GM18870 (cell line): ENCODE measurements at regions not wholly inside any gene's neighbourhood (a gene's known extent, or its start where the extent isn't known, plus 50 kb on each side); places are given as distances from the start of the nearest gene placed in this dataset.

ENCODE experiments used
- ATAC-seq: cut with Tn5 transposase; IDR thresholded peaks from one replicate; pipeline ENCODE4 v1.9.1; 2021; ENCODE audit warnings: moderate library complexity; ENCODE audit not compliant: unreplicated experiment

DNA sequence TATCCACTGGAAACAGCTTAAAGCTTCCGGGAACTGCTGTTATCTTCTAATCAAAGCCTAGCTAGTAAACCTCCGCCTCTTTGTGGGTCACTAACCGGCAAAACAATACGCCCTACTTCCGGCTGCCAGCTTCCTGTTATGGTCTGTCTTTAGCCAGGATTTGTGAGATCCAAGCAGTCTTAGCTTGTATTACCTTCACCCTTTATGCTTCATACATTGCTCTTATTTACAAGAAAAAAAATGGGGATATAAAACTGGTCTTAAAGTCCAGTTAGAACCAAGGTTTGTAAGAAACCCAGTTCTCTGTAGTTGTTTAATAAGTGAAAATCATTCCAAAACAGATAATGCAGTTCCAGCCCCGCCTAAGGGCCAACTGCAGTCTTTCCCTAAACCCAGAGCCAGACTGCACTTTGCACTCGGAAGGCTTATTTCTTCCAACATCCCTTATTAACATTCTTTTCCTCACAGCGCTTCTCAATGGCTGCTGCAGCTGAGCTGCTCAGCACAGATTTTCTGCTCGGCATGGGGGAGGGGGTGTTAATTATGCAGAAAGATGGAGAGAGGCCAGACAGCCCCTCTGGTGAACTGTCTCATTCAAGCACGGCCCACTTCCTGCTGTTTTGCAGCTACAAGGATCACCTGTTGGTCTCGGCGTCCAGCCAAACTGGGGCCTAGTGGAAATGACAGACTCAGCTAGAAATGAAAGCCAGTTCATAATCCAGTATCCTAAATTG, 368.4 kb downstream of the KLF12 start:
- peak; percentile 76 for ATAC-seq

DNA sequence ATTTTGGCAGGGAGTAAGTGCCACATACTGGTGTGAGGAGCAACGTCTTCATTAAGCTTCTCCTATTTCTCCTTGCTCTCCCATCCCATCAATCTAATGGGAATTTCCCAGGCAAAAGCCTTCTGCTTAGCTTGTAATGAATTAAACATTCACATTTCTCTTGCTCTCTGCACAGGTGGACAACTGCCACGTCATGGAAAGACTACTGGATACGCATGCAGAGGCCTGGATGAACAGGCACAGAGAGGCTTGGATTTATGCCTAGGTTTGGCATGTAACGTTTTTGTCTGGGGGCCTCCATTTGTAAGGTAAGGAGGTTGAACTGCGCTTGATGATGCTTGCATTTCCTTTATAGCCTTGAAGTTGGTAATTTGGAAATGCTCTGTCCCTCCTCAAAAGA, 374.8 kb downstream of the KLF12 start:
- no peak for ATAC-seq

DNA sequence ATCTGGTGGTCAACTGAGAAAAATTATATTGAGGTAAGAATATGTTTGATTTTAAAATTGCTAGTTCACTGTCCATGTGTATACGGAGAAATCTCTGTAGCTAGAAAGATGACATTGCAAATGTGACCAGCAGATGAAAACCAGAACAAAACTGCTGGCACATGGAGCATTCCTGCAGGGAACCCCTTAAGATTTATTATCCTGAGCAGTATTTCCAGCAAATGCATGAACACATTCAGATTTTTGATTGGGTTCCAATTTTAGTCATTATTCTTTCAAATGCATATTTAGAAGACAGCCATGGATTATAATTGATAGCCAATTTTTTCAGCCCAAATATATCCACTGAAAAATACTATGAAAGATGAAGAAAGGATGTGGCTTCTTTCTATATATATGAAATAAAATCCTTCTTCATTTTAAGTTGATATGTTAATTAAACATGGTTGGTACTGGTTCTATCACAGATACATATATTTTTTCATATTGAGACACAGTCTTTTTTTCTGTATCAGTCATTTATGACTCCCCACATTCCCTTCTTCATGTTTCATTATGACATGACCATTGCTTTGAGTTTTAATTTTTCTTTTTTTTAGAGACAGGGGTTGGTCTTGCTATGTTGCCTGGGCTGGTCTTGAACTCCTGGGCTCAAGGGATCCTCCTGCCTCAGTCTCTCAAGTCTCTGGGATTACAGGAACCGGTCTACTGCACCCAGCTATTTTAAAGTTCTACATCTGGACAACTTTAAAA, 376.5 kb downstream of the KLF12 start:
- ATAC-seq, result no peak

DNA sequence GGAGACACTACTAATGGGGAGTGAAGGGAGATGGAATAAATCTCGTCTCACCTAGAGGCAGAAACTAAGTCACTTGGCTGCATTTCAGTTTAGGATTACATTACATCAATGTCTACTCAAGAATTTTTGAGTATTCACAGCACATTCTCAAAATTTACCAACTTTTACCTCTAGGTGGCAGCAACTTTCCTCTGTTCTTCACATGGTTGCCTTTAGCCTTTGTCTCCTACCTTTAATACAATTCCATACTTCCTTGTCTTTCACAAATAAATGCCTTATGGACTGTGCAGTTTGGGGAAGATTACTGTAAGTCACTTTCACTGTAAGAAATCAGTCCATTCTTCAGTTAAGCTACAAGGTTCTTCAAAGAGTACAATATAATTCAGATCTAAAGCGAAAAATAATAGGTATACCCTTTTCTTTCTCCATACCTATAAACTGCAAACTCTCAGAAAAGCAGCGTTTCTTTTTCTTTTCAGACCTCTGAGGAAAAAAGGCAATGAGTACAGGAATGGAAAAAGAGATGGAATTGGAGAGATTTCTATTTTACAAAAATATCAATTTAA, 379.4 kb downstream of the KLF12 start:
- peak; percentile 86 for ATAC-seq

DNA sequence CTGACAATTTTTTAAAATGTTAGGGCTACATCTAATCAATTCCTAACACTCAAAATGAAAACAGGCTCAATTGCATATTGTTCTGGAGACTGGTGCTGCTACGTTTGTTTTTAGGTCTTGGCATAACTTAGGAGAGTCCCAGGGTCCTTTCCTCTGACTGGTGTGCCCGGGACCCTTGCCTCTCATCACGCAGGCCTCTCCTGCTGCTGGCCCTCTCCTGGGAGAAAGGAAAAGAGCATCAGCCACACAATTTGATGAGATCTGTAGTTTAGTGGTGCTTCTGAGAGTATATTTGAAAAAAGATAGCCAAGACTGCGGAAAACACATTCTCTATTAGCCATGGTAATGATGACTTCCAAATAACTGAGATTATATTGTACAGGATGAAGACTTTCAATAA, 380.0 kb downstream of the KLF12 start:
- ATAC-seq, result no peak

DNA sequence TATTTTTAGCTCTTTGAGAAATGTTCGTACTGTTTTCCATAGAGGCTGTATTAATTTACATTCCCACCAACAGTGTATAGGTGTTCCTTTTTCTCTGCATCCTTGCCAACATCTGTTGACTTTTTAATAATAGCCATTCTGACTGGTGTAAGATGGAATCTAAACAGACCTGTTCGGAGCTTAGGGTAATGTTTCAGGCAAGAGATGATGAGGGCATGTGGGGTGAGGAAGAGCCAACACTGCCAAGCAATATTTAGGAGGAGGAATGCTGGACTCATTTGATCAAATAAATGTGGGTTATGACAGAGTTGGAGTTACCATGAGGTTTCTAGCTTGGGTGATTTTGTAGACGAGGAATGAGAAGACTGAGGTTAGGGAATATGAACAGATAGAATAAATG, 382.9 kb downstream of the KLF12 start:
- ATAC-seq, result no peak

DNA sequence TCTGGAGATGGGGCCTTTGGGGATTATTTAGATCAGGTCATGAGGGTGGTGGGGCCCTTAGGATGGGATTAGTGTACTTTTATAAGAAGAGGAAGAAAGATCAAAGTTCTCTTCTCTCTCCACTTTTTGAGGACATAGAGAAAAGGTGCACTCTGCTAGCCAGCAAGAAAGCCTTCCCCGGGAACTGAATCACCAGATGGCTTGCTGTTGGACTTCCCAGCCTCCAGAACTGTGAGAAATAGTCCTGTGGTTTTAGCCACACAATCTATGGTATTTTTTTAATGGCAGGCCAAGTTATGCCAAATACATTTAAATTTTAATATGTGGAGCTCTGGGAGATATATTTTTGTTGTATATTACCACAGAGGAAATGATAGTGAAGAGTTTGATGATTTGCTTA, 385.8 kb downstream of the KLF12 start:
- no peak for ATAC-seq

DNA sequence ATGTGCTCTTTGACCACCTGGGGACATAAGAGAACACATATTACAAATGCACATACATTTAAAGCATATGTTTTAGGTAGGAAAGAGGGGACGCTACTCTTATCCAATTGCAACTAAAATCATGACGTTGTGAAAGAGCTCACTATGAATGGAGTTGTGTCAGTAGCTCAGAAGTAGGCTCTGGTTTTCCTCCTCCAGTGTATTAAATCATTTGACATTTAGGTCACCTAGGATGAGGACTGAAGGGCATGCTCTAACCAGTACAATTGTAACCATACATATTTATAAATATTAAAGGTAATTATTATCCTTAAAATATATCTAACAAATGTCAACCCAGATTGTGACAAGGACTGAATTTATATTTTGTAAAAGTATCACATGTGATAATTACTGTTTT, 389.0 kb downstream of the KLF12 start:
- ATAC-seq, result no peak

DNA sequence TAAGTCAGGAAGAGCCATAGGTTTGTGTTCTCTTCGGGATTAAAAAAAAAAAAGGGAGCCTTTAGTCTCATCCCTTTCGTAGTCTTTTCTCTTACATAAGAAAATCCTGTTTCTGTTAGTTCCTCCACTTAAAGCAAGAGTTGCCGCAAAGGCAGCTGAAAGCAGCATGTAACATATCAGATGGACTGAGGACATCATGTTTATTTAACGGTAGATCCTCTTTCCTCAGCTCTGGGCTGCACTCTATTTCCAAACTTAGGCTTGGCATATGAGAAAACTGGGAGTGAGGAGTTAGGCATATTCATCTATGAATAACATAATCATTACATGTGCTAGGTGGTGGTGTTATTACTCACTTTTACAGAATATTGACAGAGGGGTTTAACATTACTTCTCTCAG, 391.2 kb downstream of the KLF12 start:
- ATAC-seq, result no peak

DNA sequence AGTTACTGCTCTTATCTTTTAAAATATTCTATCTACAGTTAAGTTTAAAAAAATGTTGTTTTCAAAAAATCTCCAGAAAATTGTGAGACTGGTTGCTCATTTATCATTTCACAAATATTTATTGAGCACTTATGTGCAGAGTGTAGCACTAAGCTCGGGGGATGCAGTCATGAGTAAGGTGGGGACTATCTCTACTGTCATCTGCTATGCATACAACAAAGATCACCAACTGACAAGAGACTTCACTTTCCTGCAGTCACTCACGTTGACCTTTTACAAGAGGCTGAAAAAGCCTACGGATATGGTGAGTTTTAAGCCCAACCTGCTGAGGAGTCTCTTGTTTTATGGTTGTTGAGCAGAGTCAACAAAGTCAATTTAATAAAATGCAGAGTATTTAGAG, 392.5 kb downstream of the KLF12 start:
- ATAC-seq, result no peak

DNA sequence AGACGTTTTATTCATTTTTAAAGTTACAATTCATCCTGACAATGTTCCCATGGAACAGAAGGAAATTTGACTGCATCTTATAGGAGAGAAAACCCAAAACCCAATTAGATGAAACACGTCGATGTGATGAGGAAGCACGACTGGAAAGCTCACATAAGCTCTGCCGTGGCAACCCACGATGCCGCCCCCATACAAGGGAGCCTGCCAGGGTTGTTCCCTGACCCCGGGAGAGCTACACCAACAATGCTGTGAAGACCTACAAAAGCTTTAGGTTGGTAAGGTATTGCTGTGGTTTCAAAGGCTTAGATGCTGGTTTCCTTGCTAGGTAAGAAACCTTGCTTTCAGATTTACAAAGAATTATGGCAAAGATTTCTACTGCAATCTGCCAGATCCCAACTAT, 393.1 kb downstream of the KLF12 start:
- no peak for ATAC-seq

DNA sequence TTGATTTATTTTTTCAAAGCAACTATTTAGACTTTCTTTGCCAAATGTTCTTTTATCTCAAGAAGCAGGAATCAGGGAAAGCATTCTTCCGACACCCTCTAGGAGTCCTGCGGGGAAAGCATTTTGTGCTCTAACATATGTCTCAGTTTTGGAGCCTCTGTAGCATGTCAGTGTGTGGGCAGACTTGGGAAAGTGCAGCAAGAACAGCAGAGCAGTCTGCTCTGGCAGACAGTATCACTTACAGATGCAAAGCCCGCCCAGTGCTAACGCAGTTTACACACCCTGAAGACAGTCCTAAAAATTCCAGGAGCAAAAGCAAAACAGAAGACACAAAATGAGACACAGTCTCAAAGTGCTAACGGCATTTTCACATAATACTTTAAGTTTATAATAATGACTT, 393.5 kb downstream of the KLF12 start:
- no peak for ATAC-seq

DNA sequence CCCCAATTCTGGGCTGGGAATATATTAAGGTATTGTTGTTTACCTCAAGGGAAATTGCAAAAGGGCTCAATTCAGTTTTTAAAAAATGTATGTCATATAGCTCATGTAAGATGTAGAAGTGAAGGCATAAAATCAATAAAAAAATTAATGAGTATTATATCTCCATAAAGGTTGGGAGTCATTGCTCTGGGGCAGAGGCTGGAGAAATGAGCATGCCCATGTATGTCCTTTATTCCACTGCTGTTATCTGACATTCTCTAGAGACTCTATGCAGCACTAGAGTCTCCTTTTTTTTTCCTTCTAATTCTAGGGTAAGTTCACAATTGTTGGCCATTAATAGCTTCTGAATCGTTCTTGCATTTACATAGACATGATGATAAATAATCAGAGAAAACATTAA, 394.8 kb downstream of the KLF12 start:
- ATAC-seq, result no peak

DNA sequence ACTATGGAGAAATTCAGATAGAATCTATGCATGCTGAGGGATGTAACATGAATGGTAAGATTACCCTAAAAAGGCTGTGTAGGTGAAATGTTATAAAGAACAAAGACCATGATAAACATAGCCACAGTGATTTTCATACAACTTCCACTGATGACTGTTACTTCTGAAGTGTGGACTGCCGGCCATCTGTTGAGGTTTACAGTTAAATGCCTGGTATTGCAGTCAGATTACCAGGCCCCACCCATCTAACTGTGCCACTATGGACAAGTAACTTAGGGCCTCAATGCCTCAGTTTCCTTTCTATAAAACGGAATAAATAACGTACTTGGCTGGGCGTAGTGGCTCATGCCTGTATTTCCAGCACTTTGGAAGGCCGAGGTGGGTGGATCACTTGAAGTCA, 395.6 kb downstream of the KLF12 start:
- no peak for ATAC-seq

DNA sequence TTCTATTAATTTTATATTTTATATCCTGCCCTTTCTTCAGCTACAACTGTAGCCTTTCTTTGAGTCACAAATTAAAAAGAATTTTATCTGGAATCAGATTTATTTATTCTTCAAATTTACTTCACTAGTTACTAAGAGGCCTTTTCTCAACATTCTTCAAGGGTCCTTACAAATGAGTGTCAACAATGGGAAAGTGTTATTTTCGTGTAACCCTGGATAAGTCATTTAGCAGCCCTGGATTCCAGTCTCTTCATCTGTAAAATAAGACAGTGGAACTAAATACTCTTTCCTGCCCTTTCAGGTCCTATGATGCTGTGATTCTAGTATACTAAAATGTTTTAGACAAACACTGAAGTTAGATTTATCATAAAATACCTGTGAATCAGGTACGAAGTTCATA, 397.0 kb downstream of the KLF12 start:
- no peak for ATAC-seq

DNA sequence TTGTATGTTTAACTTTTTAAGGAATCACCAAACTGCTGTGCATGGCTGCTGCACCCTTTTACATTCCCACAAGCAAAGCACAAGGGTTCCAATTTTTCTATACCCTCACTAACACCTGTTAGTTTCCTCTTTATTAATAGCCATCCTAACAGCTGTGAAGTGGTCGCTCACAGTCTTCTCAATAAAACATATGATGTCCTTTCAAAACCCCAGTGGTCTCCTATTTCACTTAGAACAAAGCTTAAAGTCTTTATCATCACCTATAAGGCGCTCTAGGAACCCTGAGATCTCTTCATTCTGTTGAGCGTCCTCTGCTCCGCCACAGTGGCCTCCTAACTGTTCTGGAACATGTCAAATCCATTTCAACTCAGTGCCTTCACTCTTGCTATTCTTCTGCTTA, 400.5 kb downstream of the KLF12 start:
- ATAC-seq, result no peak

DNA sequence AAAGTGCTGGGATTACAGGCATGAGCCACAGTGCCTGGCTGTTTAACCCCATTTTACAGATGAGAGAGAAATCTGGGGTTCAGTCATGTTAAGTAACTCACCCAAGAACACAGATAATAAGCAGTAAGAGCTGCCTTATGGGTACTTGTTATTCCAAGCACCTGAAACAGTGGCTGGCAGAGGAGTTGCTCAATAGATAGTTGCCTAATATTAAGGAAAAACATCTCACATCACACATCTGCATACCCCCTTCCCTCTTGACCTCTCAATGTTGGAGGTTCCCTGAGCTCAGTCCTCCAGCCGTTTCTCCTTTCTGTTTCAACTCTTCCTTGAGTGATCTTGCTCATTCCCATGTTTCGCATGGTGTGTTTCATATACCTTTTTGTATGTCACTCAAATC, 401.9 kb downstream of the KLF12 start:
- ATAC-seq, result no peak

DNA sequence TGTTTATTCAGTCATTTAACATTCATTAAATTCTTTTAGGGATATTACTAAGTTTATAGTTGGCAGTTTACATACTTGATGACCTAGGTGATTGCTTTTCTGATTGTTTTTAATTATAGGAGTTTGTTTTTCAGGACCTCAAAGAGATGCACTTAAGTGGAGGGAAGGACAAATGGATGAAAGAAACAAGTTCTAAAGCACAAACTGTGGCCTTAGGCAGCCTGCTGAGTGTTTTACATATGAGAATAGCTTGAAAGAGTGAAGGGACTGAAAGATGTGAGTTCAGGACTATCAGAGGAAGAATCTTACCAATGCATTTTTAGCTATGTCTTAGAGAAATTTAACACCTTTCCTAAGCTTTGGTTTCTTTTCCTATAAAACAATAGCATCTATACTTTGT, 402.6 kb downstream of the KLF12 start:
- no peak for ATAC-seq

DNA sequence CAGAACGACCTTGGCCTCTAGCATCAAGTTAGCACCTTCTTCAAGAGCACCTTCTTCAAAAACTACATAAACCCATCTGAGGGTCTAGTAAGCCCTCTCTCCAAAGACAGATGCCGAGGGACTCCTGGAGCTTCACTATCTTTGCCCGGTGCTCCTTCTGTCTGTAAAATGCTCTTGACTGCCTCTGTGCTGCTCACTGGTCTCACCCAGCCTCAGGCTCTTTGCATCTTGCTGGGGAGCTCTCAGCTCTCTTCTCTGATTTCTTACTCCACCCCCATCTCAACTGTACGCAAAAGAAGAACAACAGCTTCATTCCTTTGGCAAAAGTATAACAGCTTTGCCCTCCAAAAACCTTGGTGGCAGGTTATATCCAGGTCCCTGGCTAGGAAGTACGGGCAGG, 404.2 kb downstream of the KLF12 start:
- no peak for ATAC-seq

DNA sequence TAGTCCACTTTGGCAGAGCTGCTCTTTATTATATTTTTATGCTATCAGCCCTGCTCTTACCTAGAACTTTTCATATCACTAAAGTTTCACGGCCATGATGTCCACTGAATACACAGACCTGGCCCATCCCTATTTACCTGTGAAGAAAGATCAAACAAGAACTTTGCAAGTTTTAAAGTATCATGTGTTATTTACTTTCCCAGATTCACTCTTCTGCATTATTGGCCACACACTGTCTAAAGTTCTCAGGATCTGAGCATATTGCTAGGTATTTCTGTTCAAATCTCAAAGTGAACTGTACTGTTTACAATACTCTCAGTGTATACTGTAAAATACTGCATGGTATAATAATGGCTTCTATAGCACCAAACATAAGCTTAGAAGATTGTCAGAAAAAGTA, 405.2 kb downstream of the KLF12 start:
- no peak for ATAC-seq

DNA sequence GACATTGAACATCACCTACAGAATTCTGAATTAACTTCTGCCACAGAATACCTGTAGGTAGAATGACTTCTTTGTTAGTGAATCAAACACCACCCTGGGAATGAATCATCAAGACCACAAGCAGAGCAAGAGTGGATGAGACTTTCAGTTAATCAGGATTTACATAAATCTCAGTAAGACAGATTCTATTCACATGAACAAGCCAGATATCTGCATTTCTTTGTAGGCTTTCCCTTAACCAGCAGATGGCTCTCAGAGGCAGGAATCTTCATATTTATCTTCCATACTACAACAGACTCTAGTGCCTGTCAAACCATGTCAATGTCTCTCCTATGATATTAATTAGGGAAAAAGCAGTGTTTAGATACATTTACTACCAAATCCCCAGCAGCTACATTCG, 412.1 kb downstream of the KLF12 start:
- peak; percentile 91 for ATAC-seq

DNA sequence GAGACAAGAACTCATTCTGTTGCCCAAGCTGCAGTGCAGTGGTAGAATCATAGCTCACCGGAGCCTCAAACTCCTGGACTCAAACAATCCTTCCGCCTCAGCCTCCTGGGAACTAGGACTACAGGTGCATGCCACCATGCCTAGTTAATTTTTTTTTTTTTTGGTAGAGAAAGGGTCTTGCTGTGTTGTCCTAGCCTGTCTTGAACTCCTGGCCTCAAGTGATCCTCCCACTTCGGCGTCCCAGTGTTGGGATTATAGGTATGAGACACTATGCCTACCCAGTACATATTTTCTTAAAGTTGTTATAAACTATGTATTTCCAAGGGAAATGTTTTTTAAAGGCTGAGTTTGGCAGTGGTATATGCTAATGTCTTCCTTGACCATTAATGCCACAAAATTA, 412.6 kb downstream of the KLF12 start:
- ATAC-seq, result no peak
